Activated CD4-positive, alpha-beta memory T cell treated with anti-CD3 and anti-CD28 coated beads for 36 hours (primary cell): ENCODE measurements at regions not wholly inside any gene's neighbourhood (a gene's known extent, or its start where the extent isn't known, plus 50 kb on each side); places are given as distances from the start of the nearest gene placed in this dataset.

ENCODE experiments used
- CTCF ChIA-PET: fragments of 350-600 bp; sonication (Branson Sonifier 250); formaldehyde crosslinking; loops from one replicate; lab custom pipeline; 2021; ENCODE audit warnings: antibody characterized with exemption, inconsistent platforms; lab: Charles Lee
- POLR2A ChIA-PET: fragments of 350-600 bp; sonication (Branson Sonifier 250); formaldehyde crosslinking; loops from one replicate; lab custom pipeline; 2021; ENCODE audit warnings: antibody characterized with exemption; lab: Charles Lee
- DNase-seq: peaks from one replicate; pipeline ENCODE4 v3.0.0-alpha.2; 2020
- H3K27ac Mint-ChIP-seq: one replicate; pipeline ENCODE4 v1.8.0; 2021; ENCODE audit warnings: mixed read lengths
- H3K27me3 Mint-ChIP-seq: one replicate; pipeline ENCODE4 v1.8.0; 2021; ENCODE audit warnings: mixed read lengths
- H3K36me3 Mint-ChIP-seq: one replicate; pipeline ENCODE4 v1.8.0; 2021; ENCODE audit warnings: mixed read lengths
- H3K4me1 Mint-ChIP-seq: one replicate; pipeline ENCODE4 v1.8.0; 2021; ENCODE audit warnings: low read depth, mixed read lengths
- H3K4me3 Mint-ChIP-seq: one replicate; pipeline ENCODE4 v1.8.0; 2021; ENCODE audit warnings: mild to moderate bottlenecking, mixed read lengths
- H3K9me3 Mint-ChIP-seq: one replicate; pipeline ENCODE4 v1.8.0; 2021; ENCODE audit warnings: mixed read lengths
- intact Hi-C: fragments of 100-400 bp; cut with micrococcal nuclease; formaldehyde crosslinking; loops from one replicate; pipeline ENCODE4 v1.15.1; 2023

- no peaks in the 10 kb centered on the region for H3K27me3 Mint-ChIP-seq
- H3K9me3 Mint-ChIP-seq, result no peaks in the 10 kb centered on the region
- no peak overlapping the region for H3K27ac Mint-ChIP-seq
- H3K4me3 Mint-ChIP-seq, result no peak overlapping the region
- H3K4me1 Mint-ChIP-seq, result peaks cover 35% of the 10 kb centered on the region
- no peaks in the 10 kb centered on the region for H3K36me3 Mint-ChIP-seq
- ChIA-PET CTCF (no interaction called here), POLR2A (no interaction called here)
- no peak for DNase-seq
- intact Hi-C loops, result no loop called here
Measured at GRCh38 chr10:31125789-31126188, 94.1 kb upstream of the ZNF438 start.

- POLR2A ChIA-PET, result interaction anchor here (0.5 kb wide), 1 partner anchor 220 kb away, joined by 3 read pairs; no protein-coding TSS in a partner anchor
- Mint-ChIP-seq H3K9me3 (no peaks in the 10 kb centered on the region), H3K27me3 (no peaks in the 10 kb centered on the region), H3K27ac (no peak overlapping the region), H3K4me1 (peaks cover 30% of the 10 kb centered on the region), H3K4me3 (no peak overlapping the region), H3K36me3 (no peaks in the 10 kb centered on the region)
- CTCF ChIA-PET, result no interaction called here
- intact Hi-C loops, result no loop called here
- DNase-seq, result no peak
Measured at GRCh38 chr10:31126593-31126992, 94.9 kb upstream of the ZNF438 start.

GRCh38 chr10:31128536-31128935 lies 96.9 kb upstream of the ZNF438 start:
- intact Hi-C loops, result no loop called here
- Mint-ChIP-seq H3K36me3 (no peaks in the 10 kb centered on the region), H3K4me3 (no peak overlapping the region), H3K27ac (no peak overlapping the region), H3K27me3 (no peaks in the 10 kb centered on the region), H3K4me1 (peaks cover 30% of the 10 kb centered on the region), H3K9me3 (no peaks in the 10 kb centered on the region)
- POLR2A ChIA-PET, result no interaction called here
- CTCF ChIA-PET, result no interaction called here
- DNase-seq, result no peak

- no peak for DNase-seq
- H3K36me3 Mint-ChIP-seq, result no peaks in the 10 kb centered on the region
- CTCF ChIA-PET, result no interaction called here
Measured at GRCh38 chr10:31129271-31129670, 97.6 kb upstream of the ZNF438 start.

DNA sequence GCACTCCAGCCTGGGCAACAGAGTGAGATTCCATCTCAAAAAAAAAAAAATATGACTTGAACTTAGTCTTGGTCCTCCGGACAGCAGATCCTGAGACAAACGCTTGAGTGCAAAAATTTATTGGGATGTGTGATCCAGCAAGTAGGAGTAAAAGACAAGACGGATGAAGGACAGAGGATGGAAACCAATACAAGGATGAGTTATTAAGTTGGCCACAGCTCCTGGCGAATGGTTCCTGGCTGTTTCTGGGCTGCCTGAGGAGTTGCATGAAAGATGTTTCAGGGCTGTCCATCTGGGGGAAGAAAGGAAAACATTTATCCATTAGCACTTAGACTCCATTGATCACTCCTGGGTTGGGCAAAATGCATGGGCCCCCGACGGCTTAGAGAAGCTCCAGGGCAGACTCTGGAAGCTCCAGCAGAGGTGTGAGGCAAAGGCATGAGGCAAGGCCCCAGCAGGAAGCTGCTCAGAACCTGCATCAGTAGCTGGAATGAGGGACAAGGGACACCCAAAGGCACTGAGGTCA lies 98.3 kb upstream of the ZNF438 start:
- Mint-ChIP-seq H3K9me3 (no peaks in the 10 kb centered on the region), H3K27me3 (no peaks in the 10 kb centered on the region), H3K4me1 (peaks cover 30% of the 10 kb centered on the region), H3K4me3 (no peak overlapping the region), H3K36me3 (no peaks in the 10 kb centered on the region), H3K27ac (no peak overlapping the region)
- intact Hi-C loops, result loop anchor here (5.0 to 10.0 kb wide), 4 partner anchors 45 to 472 kb away; partner anchors contain the start of gene ZNF438
- ChIA-PET POLR2A (no interaction called here), CTCF (no interaction called here)
- no peak for DNase-seq

More at GRCh38 chr10:31129271-31129670, 97.6 kb upstream of the ZNF438 start:
- Mint-ChIP-seq H3K27me3 (no peaks in the 10 kb centered on the region), H3K4me3 (no peak overlapping the region), H3K4me1 (peaks cover 30% of the 10 kb centered on the region), H3K9me3 (no peaks in the 10 kb centered on the region), H3K27ac (no peak overlapping the region)
- intact Hi-C loops, result no loop called here
- POLR2A ChIA-PET, result no interaction called here

GRCh38 chr10:31130406-31130805 lies 98.7 kb upstream of the ZNF438 start:
- DNase-seq, result no peak
- ChIA-PET CTCF (interaction anchor here (1.7 kb wide), 1 partner anchor 46 kb away, joined by 5 read pairs; no protein-coding TSS in a partner anchor), POLR2A (no interaction called here)
- Mint-ChIP-seq H3K4me3 (no peak overlapping the region), H3K4me1 (peaks cover 30% of the 10 kb centered on the region), H3K9me3 (no peaks in the 10 kb centered on the region), H3K36me3 (no peaks in the 10 kb centered on the region), H3K27me3 (no peaks in the 10 kb centered on the region), H3K27ac (no peak overlapping the region)
- intact Hi-C loops, result loop anchor here (5.0 to 10.0 kb wide), 4 partner anchors 46 to 472 kb away; partner anchors contain the start of gene ZNF438

DNA sequence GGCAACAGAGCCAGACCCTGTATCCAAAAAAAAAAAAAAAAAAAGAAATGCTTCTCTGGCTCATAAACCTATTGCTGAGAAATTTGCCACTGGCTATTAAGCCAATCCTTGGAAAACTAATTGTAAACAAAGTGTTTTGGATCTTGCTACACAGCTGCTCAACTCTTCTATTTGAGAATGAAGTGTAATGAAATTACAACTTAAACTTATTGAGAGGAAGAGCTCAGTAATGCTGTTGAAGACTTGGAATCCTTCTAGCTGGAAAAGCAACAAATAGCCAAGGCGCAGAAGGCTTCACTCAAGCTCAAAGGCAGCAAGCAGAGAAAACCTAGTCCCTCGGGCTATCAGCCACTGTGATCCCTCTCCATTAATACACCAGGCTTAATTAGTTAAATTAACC lies 99.6 kb upstream of the ZNF438 start:
- intact Hi-C loops, result loop anchor here (5.0 to 10.0 kb wide), 4 partner anchors 46 to 471 kb away; partner anchors contain the start of gene ZNF438
- ChIA-PET POLR2A (no interaction called here), CTCF (interaction anchor here (1.7 kb wide), 1 partner anchor 47 kb away, joined by 5 read pairs; no protein-coding TSS in a partner anchor)
- Mint-ChIP-seq H3K27ac (no peak overlapping the region), H3K27me3 (no peaks in the 10 kb centered on the region), H3K4me1 (peaks cover 31% of the 10 kb centered on the region), H3K9me3 (no peaks in the 10 kb centered on the region), H3K4me3 (no peak overlapping the region), H3K36me3 (no peaks in the 10 kb centered on the region)
- no peak for DNase-seq

- H3K27me3 Mint-ChIP-seq, result no peaks in the 10 kb centered on the region
- peaks cover 42% of the 10 kb centered on the region for H3K4me1 Mint-ChIP-seq
- no peak for DNase-seq
- H3K4me3 Mint-ChIP-seq, result peak overlapping the region; percentile 65
- intact Hi-C loops, result loop anchor here (1.0 to 10.0 kb wide), 5 partner anchors 31 to 470 kb away; partner anchors contain the start of gene ZNF438
- H3K9me3 Mint-ChIP-seq, result no peaks in the 10 kb centered on the region
- H3K36me3 Mint-ChIP-seq, result no peaks in the 10 kb centered on the region
- no peak overlapping the region for H3K27ac Mint-ChIP-seq
- ChIA-PET CTCF (no interaction called here), POLR2A (no interaction called here)
Measured at GRCh38 chr10:31132681-31133244, 101.1 kb upstream of the ZNF438 start.

DNA sequence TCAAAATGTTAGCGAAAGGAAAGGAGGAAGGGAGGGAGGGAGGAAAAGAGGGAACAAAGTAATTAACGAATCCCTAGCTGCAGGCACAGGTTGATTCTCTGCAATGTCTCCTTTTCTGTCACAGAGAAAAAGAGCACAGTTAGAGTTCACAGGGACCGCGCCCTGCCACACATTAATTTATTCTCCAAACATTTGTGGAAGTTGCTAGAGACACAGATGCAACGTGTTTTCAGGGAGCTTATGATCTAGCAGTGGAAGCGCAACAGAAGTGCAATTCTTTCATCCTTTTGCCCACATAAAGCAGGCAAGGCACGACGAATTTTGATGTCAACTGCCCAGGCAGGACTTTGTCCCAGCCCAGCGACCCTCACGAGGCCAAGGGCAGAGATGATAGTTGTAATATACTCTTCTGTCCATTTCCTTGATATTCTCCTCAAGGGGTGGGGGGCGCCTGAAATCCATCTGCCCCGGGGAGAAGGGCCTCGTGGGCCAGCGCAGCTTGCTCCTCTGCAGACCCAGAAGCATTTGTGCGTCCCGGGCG lies 101.7 kb upstream of the ZNF438 start:
- DNase-seq, result no peak
- peak overlapping the region; percentile 65 for H3K4me3 Mint-ChIP-seq
- POLR2A ChIA-PET, result no interaction called here
- H3K36me3 Mint-ChIP-seq, result no peaks in the 10 kb centered on the region
- H3K9me3 Mint-ChIP-seq, result no peaks in the 10 kb centered on the region
- peak overlapping the region; percentile 51 for H3K27ac Mint-ChIP-seq
- CTCF ChIA-PET, result no interaction called here
- intact Hi-C loops, result loop anchor here (1.0 to 10.0 kb wide), 5 partner anchors 32 to 469 kb away; partner anchors contain the start of gene ZNF438
- H3K27me3 Mint-ChIP-seq, result no peaks in the 10 kb centered on the region
- H3K4me1 Mint-ChIP-seq, result peaks cover 42% of the 10 kb centered on the region

- ChIA-PET POLR2A (interaction anchor here (1.1 kb wide), 1 partner anchor 102 kb away, joined by 3 read pairs; the partner anchor contains the start of gene ZNF438), CTCF (no interaction called here)
- H3K4me1 Mint-ChIP-seq, result peaks cover 42% of the 10 kb centered on the region
- no peaks in the 10 kb centered on the region for H3K9me3 Mint-ChIP-seq
- no peaks in the 10 kb centered on the region for H3K36me3 Mint-ChIP-seq
- DNase-seq, result peak; percentile 83
- peak overlapping the region; percentile 75 for H3K4me3 Mint-ChIP-seq
- intact Hi-C loops, result loop anchor here (1.0 to 10.0 kb wide), 6 partner anchors 33 to 468 kb away; partner anchors contain the start of genes ZEB1 and ZNF438
- H3K27ac Mint-ChIP-seq, result peak overlapping the region; percentile 89
- H3K27me3 Mint-ChIP-seq, result no peaks in the 10 kb centered on the region
Measured at GRCh38 chr10:31133792-31134310, 102.2 kb upstream of the ZNF438 start.

DNA sequence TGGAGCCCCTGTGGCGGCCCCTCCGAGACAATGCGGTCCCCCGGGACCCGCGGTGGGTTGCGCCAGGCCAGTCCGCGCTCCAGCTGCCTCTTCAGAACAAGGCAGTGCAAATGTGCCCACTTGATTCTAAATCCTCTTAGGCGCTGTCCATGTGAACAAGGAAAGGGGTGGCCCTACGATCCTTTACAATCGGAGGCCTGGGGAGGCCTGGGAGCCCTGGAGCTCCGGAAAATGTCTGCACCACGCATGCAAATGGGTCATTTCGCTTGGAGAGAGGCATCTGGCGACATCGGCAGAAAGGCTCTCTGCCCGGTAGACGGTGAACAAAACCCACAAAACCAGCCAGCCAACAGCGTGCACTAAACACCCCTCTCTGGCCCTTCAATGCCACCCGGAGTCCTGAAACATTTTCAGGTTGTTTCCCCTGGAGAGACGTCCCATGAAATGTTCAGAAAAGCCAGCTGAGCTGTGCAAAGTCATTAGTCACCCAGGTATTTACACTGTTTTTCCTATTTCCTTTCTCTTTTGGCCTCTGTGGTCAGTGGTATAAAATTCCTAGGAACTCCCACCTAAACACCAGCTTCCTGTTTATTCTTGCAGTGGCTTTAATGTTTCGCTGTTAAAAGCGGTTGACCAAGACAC lies 102.8 kb upstream of the ZNF438 start:
- ChIA-PET CTCF (interaction anchor here (0.6 kb wide), 1 partner anchor 50 kb away, joined by 4 read pairs; no protein-coding TSS in a partner anchor), POLR2A (interaction anchor here (1.1 to 1.2 kb wide), 2 partner anchors 102 to 137 kb away, joined by 3 read pairs; partner anchors contain the start of gene ZNF438)
- peak; percentile 39 for DNase-seq
- peaks cover 42% of the 10 kb centered on the region for H3K4me1 Mint-ChIP-seq
- H3K27ac Mint-ChIP-seq, result peak overlapping the region; percentile 89
- intact Hi-C loops, result loop anchor here (2.0 to 10.0 kb wide), 5 partner anchors 50 to 468 kb away; partner anchors contain the start of genes ZEB1 and ZNF438
- H3K27me3 Mint-ChIP-seq, result no peaks in the 10 kb centered on the region
- H3K4me3 Mint-ChIP-seq, result peak overlapping the region; percentile 75
- no peaks in the 10 kb centered on the region for H3K9me3 Mint-ChIP-seq
- H3K36me3 Mint-ChIP-seq, result no peaks in the 10 kb centered on the region
